ENCODE measurements at regions not wholly inside any gene's neighbourhood (a gene's known extent, or its start where the extent isn't known, plus 50 kb on each side); places are given as distances from the start of the nearest gene placed in this dataset.

DNA sequence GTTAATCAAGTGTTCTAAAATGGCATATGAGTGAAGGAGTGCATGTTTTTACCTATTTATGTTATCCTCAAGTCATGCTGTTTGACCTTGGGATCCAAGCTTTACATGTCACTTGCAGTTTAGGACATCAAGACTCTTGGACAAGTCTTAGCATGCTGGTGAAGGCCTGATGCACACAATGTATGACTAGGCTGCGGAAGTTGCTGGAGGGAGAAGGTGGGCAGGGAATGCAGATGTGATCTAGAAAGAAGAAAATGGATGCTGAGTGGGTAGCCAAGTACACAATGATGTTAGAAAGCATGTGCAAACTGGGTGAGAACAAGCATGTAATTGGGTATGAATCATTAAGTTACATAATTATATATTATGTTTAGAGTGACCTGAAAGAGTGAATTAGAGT, 301.8 kb downstream of the BRINP2 start:
- TF ChIP-seq USF1 (IDR thresholded peaks at IDR 0.05) (no peak), YY1 (IDR thresholded peaks at IDR 0.05; ENCODE audit: low read depth) (no peak), CEBPB (IDR thresholded peaks at IDR 0.05) (no peak), TCF12 (IDR thresholded peaks at IDR 0.05; ENCODE audit: low read depth) (no peak), EP300 (IDR thresholded peaks at IDR 0.05; ENCODE audit: borderline replicate concordance) (no peak), ZBTB7A (IDR thresholded peaks at IDR 0.05; ENCODE audit: low read depth) (no peak), RAD21 (IDR thresholded peaks at IDR 0.05; ENCODE audit: low read depth) (no peak), TAF1 (IDR thresholded peaks at IDR 0.05; ENCODE audit: low read depth) (no peak), MAX (IDR thresholded peaks at IDR 0.05) (no peak), EGR1 (IDR thresholded peaks at IDR 0.05) (no peak), REST (IDR thresholded peaks at IDR 0.05; ENCODE audit: low read depth) (no peak)

DNA sequence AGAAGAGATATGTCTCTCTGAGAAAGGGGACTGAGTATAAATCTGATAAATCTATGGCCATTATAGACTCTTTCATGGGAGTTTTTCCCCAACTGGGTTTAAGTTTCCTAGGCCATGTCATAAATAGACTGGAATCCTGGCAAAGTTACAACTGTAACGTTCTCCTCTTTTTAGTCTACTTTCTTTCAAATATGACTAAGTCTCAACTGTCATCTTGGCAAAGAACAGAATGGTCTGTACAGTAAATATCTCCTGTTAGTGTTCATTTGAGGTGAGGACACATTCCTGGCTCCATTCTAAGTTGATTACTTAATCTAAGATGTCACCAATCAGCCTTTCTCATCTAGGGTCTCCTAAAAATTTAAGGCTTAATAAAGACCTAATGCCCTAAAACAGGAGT, 300.5 kb downstream of the BRINP2 start:
- TF ChIP-seq CEBPB (IDR thresholded peaks at IDR 0.05) (no peak), ZBTB7A (IDR thresholded peaks at IDR 0.05; ENCODE audit: low read depth) (no peak), EP300 (IDR thresholded peaks at IDR 0.05; ENCODE audit: borderline replicate concordance) (no peak), YY1 (IDR thresholded peaks at IDR 0.05; ENCODE audit: low read depth) (no peak), NFIC (IDR thresholded peaks at IDR 0.05) (no peak), MAX (IDR thresholded peaks at IDR 0.05) (no peak)

GRCh38 chr1:177469519-177469918, 298.8 kb downstream of the BRINP2 start:
- TF ChIP-seq EP300 (IDR thresholded peaks at IDR 0.05; ENCODE audit: borderline replicate concordance) = no peak
- TF ChIP-seq REST (IDR thresholded peaks at IDR 0.05; ENCODE audit: low read depth) = no peak
- TF ChIP-seq CREB1 (IDR thresholded peaks at IDR 0.05; ENCODE audit: low read depth) = no peak
- no peak for TF ChIP-seq CEBPB (IDR thresholded peaks at IDR 0.05)
- no peak for TF ChIP-seq USF1 (IDR thresholded peaks at IDR 0.05)

DNA sequence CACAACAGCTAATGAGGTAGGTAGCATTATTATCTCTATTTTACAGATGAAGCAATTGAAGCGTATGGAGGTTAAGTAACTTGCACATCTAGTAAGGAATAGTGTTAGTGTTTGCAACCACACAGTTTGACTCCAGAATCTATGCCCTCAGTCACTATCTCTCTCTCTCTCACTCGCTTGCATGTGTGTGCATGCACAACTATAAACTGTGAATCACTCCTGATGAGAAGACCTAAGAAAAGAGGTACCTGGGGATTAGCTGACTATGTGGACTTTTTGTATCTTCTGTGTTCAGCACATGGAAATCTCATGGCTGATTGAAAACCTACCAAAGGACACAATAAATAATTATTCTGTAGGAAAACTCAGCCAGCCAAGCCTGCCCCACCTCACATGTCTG, 295.5 kb downstream of the BRINP2 start:
- no peak for TF ChIP-seq CEBPB (IDR thresholded peaks at IDR 0.05)
- no peak for TF ChIP-seq YY1 (IDR thresholded peaks at IDR 0.05; ENCODE audit: low read depth)
- TF ChIP-seq NFIC (IDR thresholded peaks at IDR 0.05) = no peak
- TF ChIP-seq RAD21 (IDR thresholded peaks at IDR 0.05; ENCODE audit: low read depth) = no peak
- no peak for TF ChIP-seq TEAD4 (IDR thresholded peaks at IDR 0.05)
- no peak for TF ChIP-seq TCF12 (IDR thresholded peaks at IDR 0.05; ENCODE audit: low read depth)
- no peak for TF ChIP-seq TAF1 (IDR thresholded peaks at IDR 0.05; ENCODE audit: low read depth)
- TF ChIP-seq REST (IDR thresholded peaks at IDR 0.05; ENCODE audit: low read depth) = no peak
- TF ChIP-seq CREB1 (IDR thresholded peaks at IDR 0.05; ENCODE audit: low read depth) = no peak
- TF ChIP-seq EP300 (IDR thresholded peaks at IDR 0.05; ENCODE audit: borderline replicate concordance) = no peak
- TF ChIP-seq USF1 (IDR thresholded peaks at IDR 0.05) = no peak
- TF ChIP-seq ZBTB7A (IDR thresholded peaks at IDR 0.05; ENCODE audit: low read depth) = no peak
- no peak for TF ChIP-seq MAX (IDR thresholded peaks at IDR 0.05)
- no peak for TF ChIP-seq EGR1 (IDR thresholded peaks at IDR 0.05)
- no peak for TF ChIP-seq FOXM1 (IDR thresholded peaks at IDR 0.05; ENCODE audit: borderline replicate concordance, low read depth)
